GM21717 (cell line): ENCODE measurements at regions not wholly inside any gene's neighbourhood (a gene's known extent, or its start where the extent isn't known, plus 50 kb on each side); places are given as distances from the start of the nearest gene placed in this dataset.
"Not testable (repeated sequence)": the region's sequence is repeated elsewhere in the genome, so short reads cannot be mapped to it uniquely, and the experiment has no call there.

ENCODE experiments used
- ATAC-seq: cut with Tn5 transposase; IDR thresholded peaks from one replicate; pipeline ENCODE4 v1.9.1; 2021; ENCODE audit warnings: mild to moderate bottlenecking, moderate library complexity; ENCODE audit not compliant: unreplicated experiment

DNA sequence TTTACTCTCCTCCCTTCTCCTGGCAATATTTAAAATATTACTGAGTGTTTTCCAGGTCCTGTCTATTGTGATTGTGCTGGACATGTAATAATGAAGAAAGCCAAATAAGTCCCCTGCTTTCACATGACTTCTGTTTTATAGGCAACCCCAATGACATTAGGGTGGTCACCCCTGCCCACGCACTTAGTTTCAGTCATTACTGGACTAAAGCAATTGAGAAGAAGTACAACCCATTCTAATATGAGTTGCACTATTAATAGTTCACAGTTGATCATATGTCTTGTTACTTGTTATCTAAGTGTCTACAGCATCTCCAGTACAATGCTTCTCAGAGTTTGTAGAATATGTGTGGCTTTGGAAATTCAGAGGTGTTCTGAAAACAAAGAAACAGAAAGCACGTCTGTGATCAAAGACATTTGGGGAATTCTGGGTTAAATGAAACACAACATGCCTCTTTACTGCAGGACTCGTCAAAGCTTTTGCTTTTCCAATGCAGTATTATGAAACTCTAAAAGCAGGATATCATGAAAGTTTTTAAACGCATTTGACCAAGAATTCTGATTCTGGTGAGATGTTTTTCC is 789.5 kb downstream of the DHX35 start:
- no peak for ATAC-seq

DNA sequence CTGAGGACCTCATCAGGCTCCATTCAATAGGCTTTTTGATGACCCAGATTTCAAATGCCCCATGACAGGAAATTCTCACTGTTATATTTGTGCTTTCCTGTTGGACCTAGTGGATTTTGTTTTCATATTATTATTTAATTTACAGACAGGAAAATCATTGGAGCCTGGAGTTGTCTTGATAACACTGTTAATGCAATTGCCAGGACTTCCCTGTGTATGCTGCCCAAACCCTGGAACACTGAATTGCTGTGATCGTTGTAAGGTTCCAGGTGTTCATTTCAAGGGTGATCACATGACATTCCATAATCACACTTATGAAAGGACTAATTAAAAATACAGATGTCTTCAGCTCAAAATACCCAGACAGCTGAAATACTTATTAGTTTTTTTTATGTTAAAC is 783.2 kb downstream of the DHX35 start:
- ATAC-seq = no peak

DNA sequence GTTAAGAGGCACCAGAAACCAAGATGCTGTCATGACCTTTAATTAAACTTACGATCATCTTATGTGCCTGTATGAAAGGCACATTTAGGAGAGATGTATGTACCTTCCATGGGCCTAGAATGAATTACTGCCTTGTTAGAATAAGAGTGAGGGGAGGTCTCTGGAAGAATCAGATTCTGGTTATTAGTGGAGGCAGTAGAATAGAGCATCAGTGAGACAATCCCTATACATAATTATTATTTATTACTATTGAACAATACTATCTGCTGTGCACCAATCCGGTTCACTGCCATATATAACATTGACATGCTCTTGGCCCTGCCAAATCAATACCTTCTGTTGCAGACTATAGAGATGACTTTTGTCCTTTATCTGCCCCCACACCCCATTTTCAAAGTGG is 776.5 kb downstream of the DHX35 start:
- ATAC-seq = no peak

DNA sequence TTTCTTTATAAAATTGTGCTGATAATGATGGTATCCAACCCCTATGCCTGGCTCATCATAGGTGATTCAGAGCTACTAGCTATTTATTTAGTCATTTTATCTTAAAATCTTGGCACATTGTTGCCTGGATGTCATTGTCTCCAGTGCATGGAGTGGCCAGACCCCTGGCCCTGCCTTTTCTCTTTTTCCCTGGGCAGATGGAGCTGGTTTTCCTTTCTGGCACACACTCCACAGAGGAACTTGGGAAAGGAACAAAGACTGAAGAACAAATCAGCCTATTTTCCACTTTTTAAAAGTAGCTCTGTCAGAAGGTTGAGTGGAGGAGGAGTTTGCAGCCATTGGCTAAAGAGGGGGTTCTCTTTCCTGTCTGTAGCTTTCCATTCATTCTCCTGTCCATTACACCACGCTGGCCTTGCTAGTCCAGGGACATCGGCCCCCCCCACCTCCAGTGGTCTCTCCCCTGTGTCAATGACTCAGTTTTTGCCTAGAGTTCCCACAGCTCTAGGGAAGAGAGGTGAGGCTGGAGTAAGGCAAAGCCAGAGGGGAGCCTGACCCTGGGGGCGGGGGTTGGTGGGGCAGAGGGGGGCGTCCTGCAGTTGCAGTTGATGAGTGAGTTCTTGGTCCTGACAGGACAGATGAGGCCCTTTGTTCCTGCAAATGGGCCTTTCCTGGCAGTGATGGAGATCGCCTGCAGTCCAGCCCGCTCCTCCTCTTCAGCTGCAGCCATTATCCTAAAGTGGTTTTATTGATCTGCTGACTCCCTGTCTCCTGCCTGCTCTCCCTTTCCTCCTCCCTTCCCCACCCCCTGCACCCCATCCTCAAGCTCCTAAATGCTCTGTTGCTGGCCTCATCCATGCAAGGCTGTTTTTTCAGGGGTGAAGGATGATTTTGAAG is 774.5 kb downstream of the DHX35 start:
- no peak for ATAC-seq

DNA sequence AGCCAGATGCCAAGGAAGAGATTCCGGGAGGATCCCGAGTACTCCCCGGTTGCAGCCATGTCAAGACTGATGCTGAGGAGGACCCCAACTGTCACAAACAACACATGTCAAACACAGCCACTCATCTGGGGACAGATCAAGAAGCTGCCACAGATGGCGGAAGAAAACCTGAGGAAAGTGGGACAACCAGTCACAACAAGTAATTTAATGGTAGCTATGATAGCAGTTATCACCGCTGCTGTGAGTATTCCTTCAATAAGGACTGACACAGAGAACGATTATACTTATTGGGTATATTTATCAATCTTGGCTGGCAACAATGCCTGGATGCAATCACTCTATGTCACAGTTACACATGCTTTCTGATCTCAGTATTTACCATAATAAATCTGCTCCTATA is 763.4 kb downstream of the DHX35 start:
- ATAC-seq = not testable (repeated sequence)

DNA sequence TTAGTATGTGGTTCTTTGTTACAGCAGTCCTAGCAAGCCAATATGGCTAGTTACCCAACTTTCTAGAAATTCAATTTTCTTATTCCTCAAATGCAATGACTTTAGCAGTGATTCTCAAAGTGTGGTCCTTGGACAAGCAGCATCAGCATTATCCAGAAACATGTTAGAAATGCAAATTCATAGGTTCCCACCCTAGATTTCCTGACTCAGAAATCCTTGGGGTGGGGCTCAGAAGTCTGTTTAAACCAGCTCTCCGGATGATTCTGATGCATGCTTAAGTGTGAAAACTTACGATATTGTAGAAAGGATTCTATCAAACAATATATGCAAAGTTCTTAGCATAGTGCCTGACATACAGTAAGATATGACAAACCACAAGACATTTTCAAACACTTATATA is 757.1 kb downstream of the DHX35 start:
- no peak for ATAC-seq

DNA sequence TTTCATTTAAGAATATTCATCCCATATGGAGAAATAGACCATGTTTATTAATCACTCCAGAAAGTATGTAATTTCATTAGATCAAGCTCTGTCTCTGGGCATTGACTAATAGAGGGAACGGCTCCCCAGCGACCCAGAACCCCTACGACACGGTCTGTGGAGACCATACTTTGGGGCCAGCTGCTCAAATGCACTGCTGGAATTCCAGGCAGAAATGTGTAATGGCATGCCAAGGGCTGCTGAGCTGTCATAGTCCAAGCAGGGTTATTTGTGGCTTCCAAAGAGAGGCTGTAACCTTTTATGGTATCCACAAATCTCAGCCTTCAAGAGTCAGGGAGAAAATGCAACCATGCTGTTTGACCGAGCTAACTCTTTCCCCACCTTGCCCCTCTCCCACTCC is 755.8 kb downstream of the DHX35 start:
- ATAC-seq = no peak

DNA sequence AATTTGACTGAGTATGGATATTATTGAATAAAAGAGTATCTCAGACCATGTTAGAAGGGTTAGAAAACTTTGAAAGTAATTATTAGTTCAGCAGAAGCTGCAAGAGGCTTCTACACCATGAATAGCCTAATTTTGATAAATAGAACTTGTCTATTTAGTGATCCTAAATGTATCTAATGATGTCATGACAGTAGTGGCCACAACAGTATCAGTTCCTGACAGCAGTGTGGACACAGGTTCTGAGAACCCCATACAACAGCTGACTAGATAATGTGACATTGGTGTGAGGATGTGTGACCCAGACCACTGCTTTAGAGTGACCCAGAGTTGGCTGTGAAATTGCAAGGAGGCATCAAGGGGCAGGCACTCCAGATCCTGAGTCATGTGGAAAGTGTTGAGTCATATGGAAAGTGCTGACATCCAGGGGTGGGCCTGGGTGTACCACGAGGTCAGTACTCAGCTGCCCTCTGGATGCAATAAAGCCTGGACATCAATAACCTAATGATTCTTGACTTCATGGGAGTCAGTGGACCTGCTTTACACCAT is 754.7 kb downstream of the DHX35 start:
- ATAC-seq = no peak

DNA sequence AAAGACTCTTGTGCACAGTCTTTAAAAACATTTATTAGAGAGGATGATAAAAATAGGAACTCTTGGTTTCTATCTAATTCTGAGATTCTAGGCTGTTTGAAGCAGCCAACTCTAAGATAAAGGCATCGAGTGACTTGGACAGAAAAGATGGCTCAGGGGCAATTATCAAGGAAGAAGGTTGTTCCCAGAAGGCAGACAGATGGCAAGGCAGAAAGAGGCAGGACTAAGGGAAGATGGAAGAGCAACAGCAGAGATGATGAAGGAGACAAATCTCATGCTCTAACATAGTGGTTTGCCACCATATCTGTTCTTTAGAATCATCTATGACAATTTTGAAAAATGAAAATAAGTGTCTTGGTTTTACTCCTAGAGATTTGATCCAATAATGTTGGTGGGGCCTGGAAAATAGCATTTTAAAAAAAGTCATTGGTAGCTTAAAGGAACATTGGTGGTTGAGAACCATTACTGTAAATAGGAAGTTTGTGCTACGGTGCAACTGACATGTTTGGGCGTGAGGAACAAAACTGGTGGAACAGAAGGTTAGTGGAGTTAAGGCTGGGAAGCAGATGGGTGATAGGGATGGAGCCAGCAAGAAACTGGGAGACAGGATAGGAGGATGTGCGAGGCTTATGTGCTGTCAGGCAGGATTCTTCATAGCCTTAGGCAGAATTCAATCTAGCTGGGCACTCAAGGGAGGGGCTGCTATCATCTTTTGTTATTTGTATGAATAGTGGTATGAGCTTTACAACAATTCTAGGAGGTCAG is 751.1 kb downstream of the DHX35 start:
- no peak for ATAC-seq

DNA sequence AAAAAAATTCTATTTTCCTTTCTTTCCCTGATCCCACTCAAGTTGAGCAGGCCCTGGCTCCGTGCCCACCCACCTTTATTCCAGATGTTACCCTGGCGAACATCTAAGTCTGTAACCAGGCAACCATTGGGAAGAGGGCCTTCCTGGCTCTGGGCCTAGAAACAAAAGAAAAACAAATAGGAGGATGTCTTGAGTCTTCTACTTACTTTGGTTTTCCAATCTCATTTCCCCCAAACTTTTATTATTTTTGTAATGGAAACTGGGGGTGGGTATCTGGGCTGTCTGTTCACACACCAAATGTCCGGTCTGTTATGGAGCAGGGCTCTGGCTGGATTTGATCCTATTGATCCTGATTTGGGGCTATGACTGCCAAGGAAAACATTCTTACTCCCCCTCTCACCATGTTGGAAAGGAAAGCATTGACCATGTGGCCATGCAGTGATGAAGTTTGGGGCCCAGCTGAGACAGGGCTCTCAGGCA is 744.1 kb downstream of the DHX35 start:
- ATAC-seq = no peak

DNA sequence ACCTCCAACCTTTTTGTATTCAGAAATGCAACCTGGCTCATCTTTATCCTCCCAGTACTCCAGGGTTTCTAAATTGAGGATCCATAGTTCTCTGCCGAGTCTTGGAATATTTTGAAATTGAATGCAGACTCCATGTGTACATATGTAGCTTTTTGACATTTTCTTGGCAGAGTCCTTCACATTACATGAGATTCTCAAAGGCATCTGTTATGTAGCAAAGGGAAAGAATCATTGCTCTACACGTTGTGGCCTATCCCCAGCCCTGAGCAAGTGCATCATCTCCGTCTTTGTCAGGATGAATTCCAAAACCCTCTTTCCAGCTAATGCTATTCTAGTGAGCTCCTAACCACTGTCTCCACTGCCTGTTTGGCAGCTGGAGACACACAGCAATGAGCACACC is 742.9 kb downstream of the DHX35 start:
- ATAC-seq = no peak

DNA sequence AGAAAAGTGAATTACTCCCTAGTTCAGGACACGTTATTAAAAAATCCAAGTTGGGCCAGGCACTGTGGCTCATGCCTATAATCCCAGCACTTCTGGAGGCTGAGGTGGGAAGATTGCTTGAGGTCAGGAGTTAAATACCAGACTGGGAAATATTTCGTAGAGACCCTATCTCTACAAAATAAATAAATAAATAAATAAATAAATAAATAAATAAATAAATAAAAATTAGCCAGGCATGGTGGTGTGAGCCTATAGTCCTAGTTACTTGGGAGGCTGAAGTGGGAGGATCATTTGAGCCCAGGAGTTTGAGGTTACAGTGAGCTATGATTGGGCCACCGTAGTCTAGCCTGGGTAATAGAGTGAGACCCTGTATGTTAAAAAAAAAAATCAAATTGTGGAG is 741.2 kb downstream of the DHX35 start:
- ATAC-seq = not testable (repeated sequence)

DNA sequence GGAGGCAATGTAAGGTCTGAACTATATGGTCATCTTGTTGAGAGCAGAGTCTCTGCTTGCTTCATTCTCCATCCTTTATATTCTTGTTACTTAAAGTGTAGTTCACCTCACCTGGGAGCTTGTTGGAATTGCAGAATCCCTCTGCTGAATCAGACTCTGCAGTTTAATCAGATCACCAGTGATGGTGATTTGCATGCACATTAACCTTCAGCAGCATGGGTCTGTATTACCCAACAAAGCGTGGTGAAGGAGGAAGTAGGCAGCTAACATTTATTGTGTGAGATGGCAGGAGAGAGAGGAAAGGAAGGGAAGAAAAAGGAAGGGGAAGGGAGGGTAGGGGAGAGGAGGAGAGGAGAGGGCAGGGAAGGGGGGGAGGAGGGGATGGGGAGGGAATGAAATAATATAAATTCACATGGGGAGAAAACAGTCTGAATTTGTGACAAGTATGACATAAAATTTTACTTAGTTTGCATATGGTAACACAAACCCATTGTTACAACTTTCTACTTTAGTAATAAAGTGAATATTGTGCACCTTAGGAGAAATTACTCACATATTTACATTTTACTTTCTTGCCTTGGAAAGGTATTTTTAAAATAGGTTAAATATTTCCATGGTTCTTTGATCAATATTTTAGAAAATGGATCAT is 740.7 kb downstream of the DHX35 start:
- ATAC-seq = no peak

DNA sequence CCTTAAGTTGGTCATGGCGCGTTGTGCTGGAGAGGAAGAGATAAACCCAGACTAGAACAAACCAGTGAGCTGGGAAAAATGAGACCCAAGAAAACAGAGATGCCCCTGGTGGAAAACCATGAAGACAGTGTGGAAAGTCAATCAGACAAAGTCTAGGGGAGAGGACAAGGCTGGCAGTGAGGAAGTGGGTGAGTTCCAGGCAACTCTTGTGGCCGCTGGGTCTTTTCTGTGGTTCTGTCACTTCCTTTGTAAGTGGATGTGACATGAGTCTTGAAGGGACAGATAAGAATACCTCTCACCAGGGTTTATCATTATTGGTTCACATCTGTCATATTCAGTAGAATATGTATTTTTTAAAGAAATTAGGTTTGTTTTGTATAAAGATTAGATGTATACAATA is 738.4 kb downstream of the DHX35 start:
- ATAC-seq = no peak

DNA sequence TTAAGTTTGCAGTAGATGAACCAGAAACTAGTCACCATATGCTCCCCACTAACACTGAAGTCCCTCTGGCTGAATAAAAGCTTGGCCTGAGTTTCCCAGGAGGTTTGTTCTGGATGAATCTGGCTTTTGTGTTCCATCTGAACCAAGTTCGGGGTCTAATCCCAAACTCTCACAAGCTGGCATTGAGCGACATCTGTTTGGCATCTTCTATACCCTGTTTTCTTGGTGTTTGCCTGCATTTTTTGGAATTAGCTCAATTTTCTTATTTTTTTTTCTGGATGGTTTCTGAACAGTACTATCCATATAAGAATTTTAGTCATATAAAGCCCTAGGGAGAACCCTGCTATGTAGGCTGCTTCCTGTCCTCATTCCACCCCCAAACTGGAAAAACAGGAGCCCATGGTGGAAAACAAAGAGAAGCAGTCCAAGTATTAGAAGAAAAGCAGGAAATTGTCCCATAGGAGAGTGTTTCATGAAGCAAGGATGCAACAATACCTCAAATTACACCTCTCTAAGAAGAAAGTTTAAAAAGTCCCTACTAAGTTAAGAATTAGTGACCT is 737.1 kb downstream of the DHX35 start:
- no peak for ATAC-seq

DNA sequence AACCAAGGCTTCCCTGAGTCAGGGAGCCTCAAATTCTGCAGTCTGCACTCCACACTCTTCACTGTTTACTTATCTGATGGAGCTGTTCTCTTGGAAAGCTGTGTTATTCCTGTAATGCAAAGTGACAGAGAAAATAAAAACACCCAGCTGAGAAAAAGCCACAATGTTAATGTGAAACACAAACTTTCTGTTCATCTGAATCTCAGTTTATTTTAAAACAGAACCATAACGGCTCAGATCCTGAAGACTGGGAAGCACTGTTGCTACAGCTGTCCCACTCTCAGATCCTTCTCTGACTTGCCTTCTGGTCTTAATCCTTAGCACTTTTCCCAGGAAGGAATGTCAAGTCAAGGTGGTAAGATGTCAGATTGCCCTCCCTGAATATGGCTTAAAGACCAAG is 736.6 kb downstream of the DHX35 start:
- no peak for ATAC-seq

DNA sequence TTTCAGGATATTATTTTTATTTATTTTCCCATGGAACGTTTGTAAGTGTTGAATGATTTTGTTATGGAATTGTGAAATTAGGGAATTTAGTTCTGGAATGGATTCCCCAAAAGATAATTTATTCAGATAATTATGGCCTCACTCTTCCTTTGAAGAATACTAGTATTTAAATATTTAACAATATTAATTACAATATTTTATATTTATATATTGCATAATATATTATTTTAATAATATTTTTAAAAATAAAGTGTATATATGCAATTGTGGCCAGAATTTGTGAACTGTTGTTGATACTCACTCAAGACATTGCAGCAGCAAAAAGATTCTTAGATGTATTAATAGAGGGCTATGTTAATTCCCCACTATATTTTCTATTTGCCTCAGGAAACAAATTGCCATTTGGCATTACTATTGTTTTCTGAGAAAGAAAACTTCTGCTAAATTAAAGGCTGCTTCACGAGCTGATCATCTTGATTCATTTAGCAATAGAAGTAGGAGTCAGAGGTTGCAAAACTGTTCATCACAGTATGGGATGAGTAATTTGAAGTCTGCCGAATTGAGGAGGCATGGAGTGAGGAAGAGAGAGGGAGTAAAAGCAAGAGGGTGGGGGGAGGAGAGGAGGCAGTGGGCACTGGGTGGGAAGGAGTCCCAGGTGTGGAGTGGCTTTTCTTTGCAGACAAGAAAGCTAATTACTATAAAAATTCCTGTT is 729.2 kb downstream of the DHX35 start:
- ATAC-seq = no peak

DNA sequence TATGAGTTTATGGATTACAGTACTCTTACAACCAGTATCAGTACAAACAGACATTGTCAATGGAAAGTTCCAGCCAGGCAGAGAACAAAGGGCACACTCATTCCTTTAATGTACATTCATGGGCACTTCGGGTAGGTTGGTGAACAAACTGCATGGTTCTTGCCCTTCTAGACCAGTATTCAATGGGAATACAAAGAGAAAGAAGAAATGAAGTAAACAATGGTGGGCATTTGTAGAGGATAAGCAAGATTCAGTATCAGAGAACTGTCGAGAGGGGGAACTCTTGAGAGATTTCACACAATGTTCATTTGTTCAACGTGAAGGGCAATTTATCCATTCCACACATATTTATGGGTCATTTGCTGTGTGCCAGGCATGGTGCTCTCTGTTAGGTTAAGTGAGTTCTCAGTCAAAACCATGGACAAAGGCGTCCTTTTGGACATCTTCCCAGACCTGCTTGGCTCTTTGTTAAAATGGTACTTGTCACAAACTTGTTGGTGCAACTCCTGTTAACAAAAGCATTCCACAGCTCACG is 714.8 kb downstream of the DHX35 start:
- no peak for ATAC-seq

DNA sequence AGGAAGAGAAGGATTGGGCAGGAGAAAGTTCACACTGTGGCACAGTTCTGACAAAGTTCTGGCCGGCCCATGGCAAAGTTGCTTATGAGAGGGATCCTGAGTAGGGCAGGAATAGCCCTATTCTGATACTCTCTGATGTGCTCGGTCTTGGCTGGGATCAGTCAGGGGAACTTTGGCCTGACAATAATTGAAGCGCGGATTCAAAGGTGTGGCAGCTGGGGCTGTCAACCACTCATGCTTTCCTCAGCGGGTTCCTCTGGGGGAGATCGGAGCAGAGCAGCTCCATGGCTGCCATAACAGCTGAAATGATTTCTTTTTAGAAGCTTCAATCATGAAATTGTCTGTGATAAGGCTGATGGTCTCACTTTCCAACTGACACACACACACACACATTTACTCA is 714.1 kb downstream of the DHX35 start:
- ATAC-seq = no peak

DNA sequence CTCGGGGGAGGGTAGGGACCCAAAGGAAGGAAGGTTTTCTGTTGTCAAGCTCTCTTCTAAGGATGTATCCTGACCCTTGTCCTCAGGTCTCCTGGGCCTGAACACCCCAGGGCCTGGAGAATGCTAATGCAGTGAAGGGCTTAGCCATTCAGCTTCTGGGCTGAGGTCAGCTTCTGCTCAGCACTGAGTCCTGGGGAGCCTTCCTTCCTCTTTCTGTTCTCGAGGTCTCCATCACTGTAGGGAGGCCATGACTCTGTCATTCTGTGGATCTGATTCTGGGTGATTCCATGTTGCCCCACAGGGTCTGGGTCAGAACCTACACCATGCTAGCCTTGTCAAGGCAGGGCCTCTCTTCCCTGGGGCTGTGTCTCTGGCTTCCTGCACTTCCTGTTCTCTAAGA is 712.7 kb downstream of the DHX35 start:
- ATAC-seq = no peak
